H1 (cell line): ENCODE measurements at regions not wholly inside any gene's neighbourhood (a gene's known extent, or its start where the extent isn't known, plus 50 kb on each side); places are given as distances from the start of the nearest gene placed in this dataset. TPM values are rescaled to one million over a fixed set of nuclear protein-coding genes. Genes with fewer than 3 reads are reported as not detected.

ENCODE experiments used
- small RNA-seq: library from polyadenylated mRNA; stranded (forward); fragments of <200 nt; extraction: miRNeasy Mini kit (QIAGEN cat#:217004); gene quantifications from one replicate; pipeline ENCODE3, GENCODE V24; 2013; ENCODE audit not compliant: insufficient read depth

Small RNA genes lying in the stretch of these regions (small RNA-seq; reads per million reads assigned to genes)
- not detected for gene RF00017
